Mucosa of descending colon (tissue), 3 donors: ENCODE measurements at regions not wholly inside any gene's neighbourhood (a gene's known extent, or its start where the extent isn't known, plus 50 kb on each side); places are given as distances from the start of the nearest gene placed in this dataset.

Experiments
- ATAC-seq: fragments of 200-7000 bp; cut with Tn5 transposase; one replicate; pipeline ENCODE4 v1.9.1; 2020; ENCODE audit warnings: mild to moderate bottlenecking, moderate library complexity
- DNase-seq, 3 donors: peaks; one replicate each; pipeline ENCODE4 v3.0.0-alpha.2; 2020
- H3K36me3 ChIP-seq: fragments of 200-600 bp; one replicate; pipeline ENCODE4 v1.8.0; 2021; ENCODE audit warnings: low read depth, mild to moderate bottlenecking
- H3K4me1 ChIP-seq: fragments of 200-600 bp; one replicate; pipeline ENCODE4 v1.8.0; 2021; ENCODE audit warnings: low read depth, mild to moderate bottlenecking
- H3K4me3 ChIP-seq: fragments of 200-600 bp; one replicate; pipeline ENCODE4 v1.8.0; 2021; ENCODE audit warnings: mild to moderate bottlenecking
- H3K9me3 ChIP-seq: fragments of 200-600 bp; one replicate; pipeline ENCODE4 v1.8.0; 2021; ENCODE audit warnings: mild to moderate bottlenecking
- CTCF ChIP-seq: fragments of 200-600 bp; IDR thresholded peaks from one replicate; pipeline ENCODE4 v1.8.0; 2022; ENCODE audit warnings: antibody characterized with exemption, mild to moderate bottlenecking
- intact Hi-C, 2 donors: fragments of 100-400 bp; cut with DNase I in 1 of 2; cut with micrococcal nuclease in 1 of 2; formaldehyde crosslinking; loops; one replicate each; pipeline versions ENCODE4 v1.11.0 to v1.11.1; 2022; cut with DNase I, micrococcal nuclease
- donor health status: DM: no; HTN: no; CAD: no; lungs with moderate emphysema.
- donor health status: DM: no; HTN: no; CAD: no.
- donor health status: DM: no; HTN: yes; CAD: no.

GRCh38 chr5:111942661-111943401 lies 185.8 kb upstream of the NREP start:
- intact Hi-C loops = no loop called here
- ATAC-seq (no peak), DNase-seq (no peak)
- Histone ChIP-seq H3K36me3 (no peaks in the 10 kb centered on the region), H3K9me3 (no peaks in the 10 kb centered on the region), H3K4me3 (no peak overlapping the region), H3K4me1 (no peaks in the 10 kb centered on the region)
- no peak for TF ChIP-seq CTCF

- DNase-seq (no peak), ATAC-seq (no peak)
- H3K4me3 ChIP-seq = no peak overlapping the region
- no peaks in the 10 kb centered on the region for H3K9me3 ChIP-seq
- TF ChIP-seq CTCF = no peak
- H3K4me1 ChIP-seq = no peaks in the 10 kb centered on the region
- H3K36me3 ChIP-seq = no peaks in the 10 kb centered on the region
- intact Hi-C loops = no loop called here
Observed at GRCh38 chr5:111942201-111942600, 185.2 kb upstream of the NREP start.

GRCh38 chr5:111937094-111937493 lies 180.1 kb upstream of the NREP start:
- no peak for TF ChIP-seq CTCF
- H3K9me3 ChIP-seq = no peaks in the 10 kb centered on the region
- H3K4me1 ChIP-seq = no peaks in the 10 kb centered on the region
- ATAC-seq (no peak), DNase-seq (no peak)
- no peak overlapping the region for H3K4me3 ChIP-seq
- intact Hi-C loops = no loop called here
- H3K36me3 ChIP-seq = no peaks in the 10 kb centered on the region

GRCh38 chr5:111935835-111936234 lies 178.8 kb upstream of the NREP start:
- DNase-seq (no peak), ATAC-seq (no peak)
- Histone ChIP-seq H3K36me3 (no peaks in the 10 kb centered on the region), H3K4me1 (no peaks in the 10 kb centered on the region), H3K4me3 (no peak overlapping the region), H3K9me3 (no peaks in the 10 kb centered on the region)
- intact Hi-C loops = no loop called here
- TF ChIP-seq CTCF = no peak

- no peaks in the 10 kb centered on the region for H3K4me1 ChIP-seq
- intact Hi-C loops = no loop called here
- no peaks in the 10 kb centered on the region for H3K36me3 ChIP-seq
- ATAC-seq = no peak
- no peak for TF ChIP-seq CTCF
- DNase-seq = no peak
- no peaks in the 10 kb centered on the region for H3K9me3 ChIP-seq
- no peak overlapping the region for H3K4me3 ChIP-seq
Observed at GRCh38 chr5:111935009-111935408, 178.0 kb upstream of the NREP start.

- TF ChIP-seq CTCF = no peak
- H3K36me3 ChIP-seq = no peaks in the 10 kb centered on the region
- no peaks in the 10 kb centered on the region for H3K9me3 ChIP-seq
- no peaks in the 10 kb centered on the region for H3K4me1 ChIP-seq
- no peak overlapping the region for H3K4me3 ChIP-seq
- ATAC-seq (no peak), DNase-seq (no peak)
- intact Hi-C loops = no loop called here
Observed at GRCh38 chr5:111934511-111934910, 177.5 kb upstream of the NREP start.
